SU-DHL-6 (cell line): ENCODE measurements at regions not wholly inside any gene's neighbourhood (a gene's known extent, or its start where the extent isn't known, plus 50 kb on each side); places are given as distances from the start of the nearest gene placed in this dataset.

Source experiments
- CTCF ChIP-seq: fragments of 200-600 bp; sonication (generic); IDR thresholded peaks from one replicate; pipeline ENCODE4 v1.5.1; 2017; ENCODE audit warnings: antibody characterized with exemption, mild to moderate bottlenecking, low read length, moderate library complexity; ENCODE audit not compliant: insufficient read depth, poor library complexity, severe bottlenecking
- EZH2phosphoT487 ChIP-seq: fragments of 200-600 bp; sonication (generic), shearing (Covaris generic); conservative IDR thresholded peaks from 2 replicates; pipeline ENCODE4 v1.6.1; 2018; ENCODE audit warnings: mild to moderate bottlenecking, antibody characterized with exemption, low read length, moderate library complexity, mixed read lengths

- no peak for TF ChIP-seq CTCF
- TF ChIP-seq EZH2phosphoT487, result no peak
Observed at GRCh38 chr5:6236170-6236793, 142.1 kb downstream of the MED10 start.
